HepG2 (cell line): ENCODE measurements at regions not wholly inside any gene's neighbourhood (a gene's known extent, or its start where the extent isn't known, plus 50 kb on each side); places are given as distances from the start of the nearest gene placed in this dataset.

ENCODE experiments used
- ATAC-seq: fragments of 200-7000 bp; cut with Tn5 transposase; 3 replicates; pipeline ENCODE4 v1.9.1; 2020; ENCODE audit warnings: mild to moderate bottlenecking, moderate library complexity
- BruUV-seq: library from RNA; stranded (reverse); fragments of 400-500 nt; replicated peaks from 2 replicates; lab custom pipeline; 2021; lab: Mats Ljungman, UMichigan
- CTCF ChIA-PET: fragments of 300-600 bp; formaldehyde crosslinking; extraction: SDS; loops from one replicate; lab custom pipeline; 2021; ENCODE audit warnings: low total read pairs, inconsistent platforms, low intra/inter-chr PET ratio; lab: Yijun Ruan, JAX
- POLR2A ChIA-PET: fragments of 350-600 bp; sonication (Branson Sonifier 250); formaldehyde crosslinking; loops from one replicate; lab custom pipeline; 2020; ENCODE audit warnings: antibody characterized with exemption, inconsistent platforms; lab: Yijun Ruan, JAX
- DNase-seq: peaks from one replicate; pipeline ENCODE4 v3.0.0-alpha.2; 2015; ENCODE audit warnings: low spot score
- FAIRE-seq: peaks from 3 replicates; lab custom pipeline; 2011; peaks lifted over from hg19 to GRCh38; lab: Jason Lieb, UNC
- H2AFZ ChIP-seq: one replicate; pipeline ENCODE4 v1.6.1; 2011; ENCODE audit warnings: low read length, inconsistent platforms
- H3K27ac ChIP-seq: fragments of 300-600 bp; 3 replicates; pipeline ENCODE4 v1.8.0; 2011; ENCODE audit warnings: mixed run types, mild to moderate bottlenecking, mixed read lengths, low read length, inconsistent platforms; ENCODE audit not compliant: insufficient read depth; ENCODE audit errors: extremely low read length
- H3K27me3 ChIP-seq, 2 experiments: fragments of 200-600 bp in 1 of 2; 2 replicates in 1 of 2; 3 replicates in 1 of 2; pipeline versions ENCODE4 v1.6.0 to v1.8.0; 2011; ENCODE audit warnings: low read length in 2 of 2, mild to moderate bottlenecking in 2 of 2, moderate library complexity in 2 of 2, inconsistent platforms in 1 of 2; ENCODE audit not compliant: insufficient read depth in 2 of 2, control insufficient read depth in 1 of 2
- H3K36me3 ChIP-seq, 2 experiments: fragments of 200-600 bp in 1 of 2; replicated peaks in 1 of 2; 2 replicates in 1 of 2; 3 replicates in 1 of 2; pipeline versions ENCODE4 v1.5.1 to v1.8.0; 2011; ENCODE audit warnings: low read length in 2 of 2, inconsistent platforms in 1 of 2; ENCODE audit not compliant: insufficient read depth in 2 of 2, control insufficient read depth in 1 of 2
- H3K4me1 ChIP-seq: 2 replicates; pipeline ENCODE4 v1.5.1; 2012; ENCODE audit warnings: low read length, inconsistent platforms; ENCODE audit not compliant: insufficient read depth
- H3K4me2 ChIP-seq: 2 replicates; pipeline ENCODE4 v1.6.0; 2011; ENCODE audit warnings: low read depth, low read length, inconsistent platforms
- H3K4me3 ChIP-seq, 3 experiments: fragments of 200-600 bp in 1 of 3; sonication (generic), shearing (Covaris generic) in 1 of 3; replicated peaks in 1 of 3; 2 replicates each; pipeline ENCODE4 v1.5.1; 2011 to 2016; ENCODE audit warnings: low read length in 3 of 3, inconsistent platforms in 2 of 3, low read depth in 2 of 3, mild to moderate bottlenecking in 2 of 3, control low read depth in 1 of 3, mixed read lengths in 1 of 3; ENCODE audit not compliant: insufficient read depth in 1 of 3
- H3K79me2 ChIP-seq: one replicate; pipeline ENCODE4 v1.6.1; 2011; ENCODE audit warnings: low read length, inconsistent platforms; ENCODE audit not compliant: insufficient read depth
- H3K9ac ChIP-seq: 2 replicates; pipeline ENCODE4 v1.6.0; 2011; ENCODE audit warnings: mild to moderate bottlenecking, low read depth, low read length, inconsistent platforms; ENCODE audit not compliant: insufficient read depth
- H3K9me3 ChIP-seq: 2 replicates; pipeline ENCODE4 v1.5.1; 2012; ENCODE audit warnings: mild to moderate bottlenecking, low read length
- H4K20me1 ChIP-seq: 2 replicates; pipeline ENCODE4 v1.6.0; 2011; ENCODE audit warnings: inconsistent platforms, mild to moderate bottlenecking, low read length, moderate library complexity; ENCODE audit not compliant: insufficient read depth
- ARID4A ChIP-seq: sonication (generic); formaldehyde crosslinking; IDR thresholded peaks from 2 replicates; pipeline ENCODE4 v1.5.0; 2020; ENCODE audit warnings: mild to moderate bottlenecking, missing genetic modification reagents, borderline replicate concordance
- EED ChIP-seq: sonication (generic); formaldehyde crosslinking; IDR thresholded peaks from 2 replicates; pipeline ENCODE4 v1.5.0; 2020; ENCODE audit warnings: mild to moderate bottlenecking, missing genetic modification reagents
- IRX3 ChIP-seq: sonication (generic); formaldehyde crosslinking; IDR thresholded peaks from 2 replicates; pipeline ENCODE4 v1.8.1; 2023; ENCODE audit warnings: mild to moderate bottlenecking, low read depth, missing genetic modification reagents, borderline replicate concordance
- KAT7 ChIP-seq: IDR thresholded peaks from 2 replicates; pipeline ENCODE4 v1.6.1; 2018; ENCODE audit warnings: borderline replicate concordance, missing compliant biosample characterization
- LCORL ChIP-seq, 2 experiments: fragments of 450-650 bp in 1 of 2; sonication (generic) in 1 of 2; formaldehyde crosslinking in 1 of 2; IDR thresholded peaks; 2 replicates each; pipeline versions ENCODE4 v1.5.0 to v1.6.1; 2017 to 2020; ENCODE audit warnings: antibody characterized with exemption in 1 of 2, missing genetic modification reagents in 1 of 2
- MLXIP ChIP-seq: sonication (generic); formaldehyde crosslinking; IDR thresholded peaks from 2 replicates; pipeline ENCODE4 v1.9.0; 2021; ENCODE audit warnings: missing genetic modification reagents, borderline replicate concordance
- SMAD1 ChIP-seq: sonication (generic); formaldehyde crosslinking; IDR thresholded peaks from 2 replicates; pipeline ENCODE4 v1.4.0; 2020; ENCODE audit warnings: missing genetic modification reagents, low read depth, mild to moderate bottlenecking, borderline replicate concordance
- ZNF275 ChIP-seq: sonication (generic); formaldehyde crosslinking; IDR thresholded peaks from 2 replicates; pipeline ENCODE4 v1.8.0; 2022; ENCODE audit warnings: missing genetic modification reagents, mild to moderate bottlenecking, inconsistent platforms, borderline replicate concordance
- ZNF329 ChIP-seq: sonication (generic); formaldehyde crosslinking; IDR thresholded peaks from 2 replicates; pipeline ENCODE4 v1.9.0; 2021; ENCODE audit warnings: low read depth, mild to moderate bottlenecking, missing genetic modification reagents
- ZNF354B ChIP-seq: sonication (generic); formaldehyde crosslinking; IDR thresholded peaks from 2 replicates; pipeline ENCODE4 v1.8.0; 2022; ENCODE audit warnings: mild to moderate bottlenecking, missing genetic modification reagents
- ZNF414 ChIP-seq: sonication (generic); formaldehyde crosslinking; IDR thresholded peaks from 2 replicates; pipeline ENCODE4 v1.5.0; 2020; ENCODE audit warnings: missing genetic modification reagents
- ZSCAN21 ChIP-seq: sonication (generic); formaldehyde crosslinking; IDR thresholded peaks from 2 replicates; pipeline ENCODE4 v1.8.0; 2022; ENCODE audit warnings: mild to moderate bottlenecking, missing genetic modification reagents, moderate library complexity, borderline replicate concordance
- WGBS: methylation state at CpG from one replicate; pipeline ENCODE4 v1.1.6; 2017; ENCODE audit warnings: low lambda C conversion rate; 5-methylcytosine and 5-hydroxymethylcytosine counted together
- in situ Hi-C: cut with HindIII; loops from 2 replicates; pipeline ENCODE4 v1.10.0; 2017; ENCODE audit warnings: low pct_unique_long_range_greater_than_20kb; ENCODE audit not compliant: extremely low pct_ligation_motif_present
- intact Hi-C: fragments of 100-400 bp; cut with micrococcal nuclease; formaldehyde crosslinking; loops from one replicate; pipeline ENCODE4 v1.10.0; 2022; ENCODE audit not compliant: unreplicated experiment

- no peaks in the 10 kb centered on the region for H3K4me1 ChIP-seq
- H3K27ac ChIP-seq: no peak overlapping the region
- no peak for FAIRE-seq
- WGBS: 4% methylated on average over 5 of the region's 5 CpGs
- no peaks in the 10 kb centered on the region for H3K9me3 ChIP-seq
- H3K79me2 ChIP-seq: no peaks in the 10 kb centered on the region
- H3K9ac ChIP-seq: no peak overlapping the region
- POLR2A ChIA-PET: no interaction called here
- H3K27me3 ChIP-seq: no peaks in the 10 kb centered on the region
- ATAC-seq: no peak
- DNase-seq: no peak
- no peak overlapping the region for H3K4me3 ChIP-seq
- no peak overlapping the region for H3K4me2 ChIP-seq
- in situ Hi-C loops: no loop called here
- no peaks in the 10 kb centered on the region for H3K36me3 ChIP-seq
- no peaks in the 10 kb centered on the region for H4K20me1 ChIP-seq
- CTCF ChIA-PET: no interaction called here
- intact Hi-C loops: no loop called here
- no peak overlapping the region for H2AFZ ChIP-seq
- BruUV-seq: no TSS peak
- no peak for TF ChIP-seq KAT7 (CRISPR knock-in tag)
- no peak for TF ChIP-seq ZNF414 (CRISPR knock-in tag)
- TF ChIP-seq SMAD1 (CRISPR knock-in tag): no peak
- no peak for TF ChIP-seq LCORL (IDR thresholded peaks at IDR 0.05)
- TF ChIP-seq LCORL (CRISPR knock-in tag; IDR thresholded peaks at IDR 0.05): no peak
- TF ChIP-seq ZNF329: no peak
- no peak for TF ChIP-seq ZNF354B (CRISPR knock-in tag)
- no peak for TF ChIP-seq ZNF275 (CRISPR knock-in tag)
- no peak for TF ChIP-seq MLXIP
- TF ChIP-seq ZSCAN21 (CRISPR knock-in tag): no peak
- TF ChIP-seq ARID4A (CRISPR knock-in tag): no peak
- no peak for TF ChIP-seq IRX3 (CRISPR knock-in tag)
- no peak for TF ChIP-seq EED (CRISPR knock-in tag)
Measured at GRCh38 chr1:57520743-57521515, 97.1 kb upstream of the DAB1 start.
